ENCODE measurements at regions not wholly inside any gene's neighbourhood (a gene's known extent, or its start where the extent isn't known, plus 50 kb on each side); places are given as distances from the start of the nearest gene placed in this dataset.
A peak's percentile ranks its signal among the peaks of the same experiment; 100 is the strongest.

DNA sequence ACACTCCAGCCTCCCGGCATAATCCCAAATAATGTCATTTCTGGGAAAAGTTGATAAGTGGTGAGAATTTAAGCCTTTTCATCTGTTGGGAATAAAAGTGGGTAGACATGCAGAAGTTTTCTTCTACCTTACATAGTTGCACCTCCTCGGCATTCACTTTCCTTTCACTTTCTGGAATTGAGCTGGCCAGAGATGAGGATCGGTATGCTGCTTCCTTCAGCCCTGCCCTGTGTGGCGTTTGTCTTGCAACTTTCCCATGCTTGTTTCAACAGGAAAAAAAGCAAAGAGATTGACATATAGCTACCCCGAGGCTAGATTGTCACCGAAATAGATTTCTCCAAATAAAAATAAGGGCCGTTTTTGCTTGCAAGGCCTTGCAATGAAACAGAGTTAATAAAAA, 65.8 kb upstream of the JAG1 start:
- Histone ChIP-seq H3K9me3 (ENCODE audit: control insufficient read depth, insufficient read depth, low read depth, low read length) (no peaks in the 10 kb centered on the region), H3K36me3 (ENCODE audit: control insufficient read depth, insufficient read depth, low read length) (no peaks in the 10 kb centered on the region), H3K27me3 (ENCODE audit: control insufficient read depth, insufficient read depth, low read length) (no peaks in the 10 kb centered on the region), H3K27ac (ENCODE audit: low read length) (no peak overlapping the region), H3K4me3 (ENCODE audit: low read depth in 2 of 2, low read length in 2 of 2) (peak overlapping the region; percentile 3 to 41; a peak in 2 of 4 replicates), H3K4me1 (ENCODE audit: control insufficient read depth, insufficient read depth, low read length) (no peaks in the 10 kb centered on the region; the same call in 1 of the 2 replicates)
- ATAC-seq: peak; percentile 91
- no TSS peak for BruUV-seq (replicated peaks)
- in situ Hi-C loops (cut with HindIII; ENCODE audit: low pct_unique_long_range_greater_than_20kb, low sequenced_read_pairs): no loop called here
- intact Hi-C loops (cut with micrococcal nuclease; ENCODE audit: unreplicated experiment): no loop called here
- ChIA-PET POLR2A (interaction anchor here (0.6 kb wide), 1 partner anchor 121 kb away, joined by 4 read pairs; no protein-coding TSS in a partner anchor), CTCF (interaction anchor here (1.2 kb wide), 1 partner anchor 68 kb away, joined by 21 read pairs; no protein-coding TSS in a partner anchor)
- TF ChIP-seq POLR2AphosphoS5 (IDR thresholded peaks at IDR 0.05; ENCODE audit: low read depth, low read length): no peak
- TF ChIP-seq, protein P1, sequence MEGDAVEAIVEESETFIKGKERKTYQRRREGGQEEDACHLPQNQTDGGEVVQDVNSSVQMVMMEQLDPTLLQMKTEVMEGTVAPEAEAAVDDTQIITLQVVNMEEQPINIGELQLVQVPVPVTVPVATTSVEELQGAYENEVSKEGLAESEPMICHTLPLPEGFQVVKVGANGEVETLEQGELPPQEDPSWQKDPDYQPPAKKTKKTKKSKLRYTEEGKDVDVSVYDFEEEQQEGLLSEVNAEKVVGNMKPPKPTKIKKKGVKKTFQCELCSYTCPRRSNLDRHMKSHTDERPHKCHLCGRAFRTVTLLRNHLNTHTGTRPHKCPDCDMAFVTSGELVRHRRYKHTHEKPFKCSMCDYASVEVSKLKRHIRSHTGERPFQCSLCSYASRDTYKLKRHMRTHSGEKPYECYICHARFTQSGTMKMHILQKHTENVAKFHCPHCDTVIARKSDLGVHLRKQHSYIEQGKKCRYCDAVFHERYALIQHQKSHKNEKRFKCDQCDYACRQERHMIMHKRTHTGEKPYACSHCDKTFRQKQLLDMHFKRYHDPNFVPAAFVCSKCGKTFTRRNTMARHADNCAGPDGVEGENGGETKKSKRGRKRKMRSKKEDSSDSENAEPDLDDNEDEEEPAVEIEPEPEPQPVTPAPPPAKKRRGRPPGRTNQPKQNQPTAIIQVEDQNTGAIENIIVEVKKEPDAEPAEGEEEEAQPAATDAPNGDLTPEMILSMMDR (IDR thresholded peaks at IDR 0.05): no peak
- TF ChIP-seq TCF7L2 (IDR thresholded peaks at IDR 0.05; ENCODE audit: low read depth, low read length): no peak
- no peak for TF ChIP-seq SIN3A (IDR thresholded peaks at IDR 0.05; ENCODE audit: borderline replicate concordance, insufficient read depth, low read depth, low read length)
- TF ChIP-seq, protein P2, sequence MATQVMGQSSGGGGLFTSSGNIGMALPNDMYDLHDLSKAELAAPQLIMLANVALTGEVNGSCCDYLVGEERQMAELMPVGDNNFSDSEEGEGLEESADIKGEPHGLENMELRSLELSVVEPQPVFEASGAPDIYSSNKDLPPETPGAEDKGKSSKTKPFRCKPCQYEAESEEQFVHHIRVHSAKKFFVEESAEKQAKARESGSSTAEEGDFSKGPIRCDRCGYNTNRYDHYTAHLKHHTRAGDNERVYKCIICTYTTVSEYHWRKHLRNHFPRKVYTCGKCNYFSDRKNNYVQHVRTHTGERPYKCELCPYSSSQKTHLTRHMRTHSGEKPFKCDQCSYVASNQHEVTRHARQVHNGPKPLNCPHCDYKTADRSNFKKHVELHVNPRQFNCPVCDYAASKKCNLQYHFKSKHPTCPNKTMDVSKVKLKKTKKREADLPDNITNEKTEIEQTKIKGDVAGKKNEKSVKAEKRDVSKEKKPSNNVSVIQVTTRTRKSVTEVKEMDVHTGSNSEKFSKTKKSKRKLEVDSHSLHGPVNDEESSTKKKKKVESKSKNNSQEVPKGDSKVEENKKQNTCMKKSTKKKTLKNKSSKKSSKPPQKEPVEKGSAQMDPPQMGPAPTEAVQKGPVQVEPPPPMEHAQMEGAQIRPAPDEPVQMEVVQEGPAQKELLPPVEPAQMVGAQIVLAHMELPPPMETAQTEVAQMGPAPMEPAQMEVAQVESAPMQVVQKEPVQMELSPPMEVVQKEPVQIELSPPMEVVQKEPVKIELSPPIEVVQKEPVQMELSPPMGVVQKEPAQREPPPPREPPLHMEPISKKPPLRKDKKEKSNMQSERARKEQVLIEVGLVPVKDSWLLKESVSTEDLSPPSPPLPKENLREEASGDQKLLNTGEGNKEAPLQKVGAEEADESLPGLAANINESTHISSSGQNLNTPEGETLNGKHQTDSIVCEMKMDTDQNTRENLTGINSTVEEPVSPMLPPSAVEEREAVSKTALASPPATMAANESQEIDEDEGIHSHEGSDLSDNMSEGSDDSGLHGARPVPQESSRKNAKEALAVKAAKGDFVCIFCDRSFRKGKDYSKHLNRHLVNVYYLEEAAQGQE (IDR thresholded peaks at IDR 0.05; ENCODE audit: insufficient read depth in 1 of 2, low read depth in 2 of 2, low read length in 1 of 2): no peak
- DNase-seq (ENCODE audit: low read depth, low spot score): no peak

DNA sequence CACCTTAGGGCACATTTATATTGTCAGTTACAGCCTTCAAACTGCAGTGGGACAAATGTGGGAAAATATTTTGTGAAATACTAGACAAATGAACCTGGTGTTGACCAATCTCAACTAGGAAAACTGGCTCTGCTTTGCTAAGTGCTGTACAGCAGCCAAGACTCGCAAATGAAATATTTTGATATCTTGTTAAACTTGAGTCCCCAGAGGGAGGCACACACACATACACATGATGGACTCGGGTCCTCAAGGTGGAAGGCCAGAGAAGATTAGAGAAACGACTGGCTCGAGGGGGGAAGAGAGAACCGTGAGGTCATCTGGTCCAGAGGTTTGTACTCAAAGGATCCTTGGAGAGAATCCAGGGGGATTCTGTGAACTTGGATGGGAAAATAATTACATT, 67.3 kb upstream of the JAG1 start:
- Histone ChIP-seq H3K27me3 (ENCODE audit: control insufficient read depth, insufficient read depth, low read length) (no peaks in the 10 kb centered on the region), H3K36me3 (ENCODE audit: control insufficient read depth, insufficient read depth, low read length) (no peaks in the 10 kb centered on the region), H3K27ac (ENCODE audit: low read length) (no peak overlapping the region), H3K4me3 (ENCODE audit: low read depth in 2 of 2, low read length in 2 of 2) (no peak overlapping the region), H3K9me3 (ENCODE audit: control insufficient read depth, insufficient read depth, low read depth, low read length) (no peaks in the 10 kb centered on the region), H3K4me1 (ENCODE audit: control insufficient read depth, insufficient read depth, low read length) (no peaks in the 10 kb centered on the region; the same call in 1 of the 2 replicates)
- in situ Hi-C loops (cut with HindIII; ENCODE audit: low pct_unique_long_range_greater_than_20kb, low sequenced_read_pairs) (no loop called here), intact Hi-C loops (cut with micrococcal nuclease; ENCODE audit: unreplicated experiment) (no loop called here)
- ATAC-seq (no peak), DNase-seq (ENCODE audit: low read depth, low spot score) (no peak)
- no TSS peak for BruUV-seq (replicated peaks)
- ChIA-PET POLR2A (no interaction called here), CTCF (no interaction called here)
- TF ChIP-seq, protein P2 (IDR thresholded peaks at IDR 0.05; ENCODE audit: insufficient read depth in 1 of 2, low read depth in 2 of 2, low read length in 1 of 2): no peak
- TF ChIP-seq POLR2AphosphoS5 (IDR thresholded peaks at IDR 0.05; ENCODE audit: low read depth, low read length) (no peak), TCF7L2 (IDR thresholded peaks at IDR 0.05; ENCODE audit: low read depth, low read length) (no peak)
- TF ChIP-seq, protein P1 (IDR thresholded peaks at IDR 0.05): no peak

All from Panc1 (cell line).